ENCODE measurements at regions not wholly inside any gene's neighbourhood (a gene's known extent, or its start where the extent isn't known, plus 50 kb on each side); places are given as distances from the start of the nearest gene placed in this dataset.

- peak overlapping the region; percentile 14 to 26 for H3K27ac ChIP-seq (ENCODE audit: low read depth in 1 of 2, low read length in 2 of 2)
- 72% methylated on average over 5 of the region's 5 CpGs for WGBS
- no peak overlapping the region for H3K4me3 ChIP-seq (ENCODE audit: low read depth in 1 of 3, low read length in 3 of 3)
- H3K9ac ChIP-seq (ENCODE audit: low read depth in 1 of 2, low read length in 2 of 2) = no peak overlapping the region
- H3K27me3 ChIP-seq (ENCODE audit: control insufficient read depth in 4 of 4, insufficient read depth in 4 of 4, low read length in 3 of 4) = no peaks in the 10 kb centered on the region
- TF ChIP-seq ZBTB33 (IDR thresholded peaks at IDR 0.05) = no peak
- no peaks in the 10 kb centered on the region for H3K9me3 ChIP-seq (ENCODE audit: control insufficient read depth in 4 of 4, low read length in 3 of 4)
- no peaks in the 10 kb centered on the region for H3K36me3 ChIP-seq (ENCODE audit: control insufficient read depth in 4 of 4, insufficient read depth in 3 of 4, low read depth in 1 of 4, low read length in 3 of 4)
- peaks cover 0 to 11% (median 3%) of the 10 kb centered on the region in 4 donors for H3K4me1 ChIP-seq (ENCODE audit: control insufficient read depth in 4 of 4, insufficient read depth in 4 of 4, low read length in 3 of 4)
- no peak for DNase-seq (ENCODE audit: low spot score)
Observed at GRCh38 chr2:41962922-41963622, 84.7 kb upstream of the PKDCC start.

- no peak overlapping the region for H3K9ac ChIP-seq (ENCODE audit: low read depth in 1 of 2, low read length in 2 of 2)
- no peaks in the 10 kb centered on the region for H3K27me3 ChIP-seq (ENCODE audit: control insufficient read depth in 4 of 4, insufficient read depth in 4 of 4, low read length in 3 of 4)
- 64% methylated on average over 10 of the region's 10 CpGs for WGBS
- DNase-seq (ENCODE audit: low spot score) = peak; percentile 56
- no peaks in the 10 kb centered on the region for H3K9me3 ChIP-seq (ENCODE audit: control insufficient read depth in 4 of 4, low read length in 3 of 4)
- H3K4me3 ChIP-seq (ENCODE audit: low read depth in 1 of 3, low read length in 3 of 3) = no peak overlapping the region
- TF ChIP-seq EGR1 (IDR thresholded peaks at IDR 0.05; ENCODE audit: low read depth in 2 of 2) = no peak
- TF ChIP-seq ZBTB33 (IDR thresholded peaks at IDR 0.05) = no peak
- TF ChIP-seq FOXA2 (IDR thresholded peaks at IDR 0.05) = peak; percentile 18
- peak; percentile 31 for TF ChIP-seq SP1 (IDR thresholded peaks at IDR 0.05)
- no peak for TF ChIP-seq GABPA (IDR thresholded peaks at IDR 0.05 in 1 of 2, conservative IDR thresholded peaks at IDR 0.05 in 1 of 2)
- TF ChIP-seq REST (IDR thresholded peaks at IDR 0.05) = no peak
- peak in 1 of 2 donors; percentile 42 for TF ChIP-seq RXRA (IDR thresholded peaks at IDR 0.05)
- TF ChIP-seq NR2F2 (IDR thresholded peaks at IDR 0.05) = peak; percentile 86
- TF ChIP-seq ATF3 (IDR thresholded peaks at IDR 0.05) = no peak
- no peak for TF ChIP-seq MAX (IDR thresholded peaks at IDR 0.05)
- no peak for TF ChIP-seq YY1 (IDR thresholded peaks at IDR 0.05)
- TF ChIP-seq JUND (IDR thresholded peaks at IDR 0.05) = no peak
- TF ChIP-seq HNF4A (conservative IDR thresholded peaks at IDR 0.05) = peak; percentile 42 to 64
- TF ChIP-seq TAF1 (conservative IDR thresholded peaks at IDR 0.05) = no peak
- TF ChIP-seq RAD21 (IDR thresholded peaks at IDR 0.05) = peak in 1 of 2 donors; percentile 10
- no peak for TF ChIP-seq FOXA1 (IDR thresholded peaks at IDR 0.05)
- no peak for TF ChIP-seq CTCF (IDR thresholded peaks at IDR 0.05; ENCODE audit: low read depth, low read length, missing input control)
- TF ChIP-seq HNF4G (IDR thresholded peaks at IDR 0.05) = peak; percentile 48
- no peaks in the 10 kb centered on the region for H3K36me3 ChIP-seq (ENCODE audit: control insufficient read depth in 4 of 4, insufficient read depth in 3 of 4, low read depth in 1 of 4, low read length in 3 of 4)
- peak overlapping the region; percentile 23 to 44 for H3K27ac ChIP-seq (ENCODE audit: low read depth in 1 of 2, low read length in 2 of 2)
- H3K4me1 ChIP-seq (ENCODE audit: control insufficient read depth in 4 of 4, insufficient read depth in 4 of 4, low read length in 3 of 4) = peaks cover 0 to 11% (median 3%) of the 10 kb centered on the region in 4 donors
Observed at GRCh38 chr2:41963661-41964525, 83.9 kb upstream of the PKDCC start.
